ENCODE measurements at regions not wholly inside any gene's neighbourhood (a gene's known extent, or its start where the extent isn't known, plus 50 kb on each side); places are given as distances from the start of the nearest gene placed in this dataset.

- Mint-ChIP-seq H3K4me1 (ENCODE audit: low read depth, unreplicated experiment) (peaks cover 20% of the 10 kb centered on the region), H3K9me3 (ENCODE audit: unreplicated experiment) (peaks cover 4% of the 10 kb centered on the region), H3K4me3 (ENCODE audit: unreplicated experiment) (no peak overlapping the region), H3K27ac (ENCODE audit: unreplicated experiment) (no peak overlapping the region), H3K36me3 (ENCODE audit: unreplicated experiment) (no peaks in the 10 kb centered on the region), H3K27me3 (ENCODE audit: unreplicated experiment) (peaks cover 5% of the 10 kb centered on the region)
- TF ChIP-seq CTCF (IDR thresholded peaks at IDR 0.05; ENCODE audit: partially characterized antibody, unreplicated experiment) = no peak
- no peak for DNase-seq
Observed at GRCh38 chr6:88493717-88494116, 327.6 kb upstream of the CNR1 start.

DNA sequence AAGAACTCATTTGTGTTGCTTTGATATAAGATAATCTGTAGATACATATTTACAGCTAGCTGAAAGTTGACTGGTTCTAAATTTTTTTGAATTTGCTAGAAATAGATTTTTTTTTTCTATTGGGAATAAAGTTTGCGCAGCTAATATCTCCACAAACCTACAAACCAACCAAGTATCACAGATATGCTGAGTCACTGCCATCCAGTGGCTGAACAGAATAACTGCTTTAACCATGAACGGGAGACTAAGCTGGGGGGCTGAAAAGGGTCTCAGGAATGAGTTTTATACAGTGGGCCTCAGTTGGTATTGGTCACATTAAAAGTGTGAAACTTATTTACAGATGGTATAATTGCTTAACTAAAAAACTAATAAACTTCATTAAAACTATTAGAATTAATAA, 326.7 kb upstream of the CNR1 start:
- no peak overlapping the region for H3K27ac Mint-ChIP-seq (ENCODE audit: unreplicated experiment)
- DNase-seq = no peak
- peaks cover 5% of the 10 kb centered on the region for H3K27me3 Mint-ChIP-seq (ENCODE audit: unreplicated experiment)
- H3K36me3 Mint-ChIP-seq (ENCODE audit: unreplicated experiment) = peaks cover 6% of the 10 kb centered on the region
- H3K9me3 Mint-ChIP-seq (ENCODE audit: unreplicated experiment) = peaks cover 4% of the 10 kb centered on the region
- H3K4me3 Mint-ChIP-seq (ENCODE audit: unreplicated experiment) = no peak overlapping the region
- H3K4me1 Mint-ChIP-seq (ENCODE audit: low read depth, unreplicated experiment) = peaks cover 20% of the 10 kb centered on the region
- peak; percentile 53 for TF ChIP-seq CTCF (IDR thresholded peaks at IDR 0.05; ENCODE audit: partially characterized antibody, unreplicated experiment)

GRCh38 chr6:88492241-88492640, 326.1 kb upstream of the CNR1 start:
- H3K27me3 Mint-ChIP-seq (ENCODE audit: unreplicated experiment) = peaks cover 5% of the 10 kb centered on the region
- H3K36me3 Mint-ChIP-seq (ENCODE audit: unreplicated experiment) = peaks cover 6% of the 10 kb centered on the region
- no peak for DNase-seq
- H3K4me3 Mint-ChIP-seq (ENCODE audit: unreplicated experiment) = no peak overlapping the region
- H3K4me1 Mint-ChIP-seq (ENCODE audit: low read depth, unreplicated experiment) = peaks cover 20% of the 10 kb centered on the region
- TF ChIP-seq CTCF (IDR thresholded peaks at IDR 0.05; ENCODE audit: partially characterized antibody, unreplicated experiment) = no peak
- peaks cover 4% of the 10 kb centered on the region for H3K9me3 Mint-ChIP-seq (ENCODE audit: unreplicated experiment)
- H3K27ac Mint-ChIP-seq (ENCODE audit: unreplicated experiment) = no peak overlapping the region

- Mint-ChIP-seq H3K9me3 (ENCODE audit: unreplicated experiment) (peaks cover 4% of the 10 kb centered on the region), H3K27me3 (ENCODE audit: unreplicated experiment) (peaks cover 5% of the 10 kb centered on the region), H3K4me1 (ENCODE audit: low read depth, unreplicated experiment) (peaks cover 20% of the 10 kb centered on the region), H3K27ac (ENCODE audit: unreplicated experiment) (peak overlapping the region; percentile 91), H3K4me3 (ENCODE audit: unreplicated experiment) (peak overlapping the region; percentile 71), H3K36me3 (ENCODE audit: unreplicated experiment) (peaks cover 6% of the 10 kb centered on the region)
- DNase-seq = no peak
- TF ChIP-seq CTCF (IDR thresholded peaks at IDR 0.05; ENCODE audit: partially characterized antibody, unreplicated experiment) = no peak
Observed at GRCh38 chr6:88491266-88491880, 325.2 kb upstream of the CNR1 start.

DNA sequence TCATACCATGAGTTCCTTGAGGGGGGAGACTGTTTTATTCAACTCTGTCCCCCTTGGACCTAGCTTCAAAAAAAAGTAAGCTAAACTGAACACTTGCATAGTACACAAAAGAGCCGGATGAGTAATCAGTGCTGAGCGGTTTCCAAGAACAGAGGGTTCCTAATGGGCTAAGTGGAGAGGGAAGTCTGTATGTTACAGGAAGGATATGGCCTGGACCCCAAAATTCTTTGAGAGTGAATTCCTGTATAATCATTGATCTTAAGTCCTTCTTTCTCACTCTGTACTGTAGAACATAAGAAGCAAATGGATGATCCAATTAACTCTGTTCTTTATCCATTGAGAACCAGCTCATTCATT, 324.7 kb upstream of the CNR1 start:
- Mint-ChIP-seq H3K9me3 (ENCODE audit: unreplicated experiment) (peaks cover 4% of the 10 kb centered on the region), H3K27me3 (ENCODE audit: unreplicated experiment) (peaks cover 5% of the 10 kb centered on the region), H3K27ac (ENCODE audit: unreplicated experiment) (peak overlapping the region; percentile 85), H3K4me3 (ENCODE audit: unreplicated experiment) (peak overlapping the region; percentile 52), H3K36me3 (ENCODE audit: unreplicated experiment) (peaks cover 6% of the 10 kb centered on the region), H3K4me1 (ENCODE audit: low read depth, unreplicated experiment) (peaks cover 20% of the 10 kb centered on the region)
- TF ChIP-seq CTCF (IDR thresholded peaks at IDR 0.05; ENCODE audit: partially characterized antibody, unreplicated experiment) = no peak
- no peak for DNase-seq

All from glutamatergic neuron (in vitro differentiated cells).